NCI-H460 (cell line): ENCODE measurements at regions not wholly inside any gene's neighbourhood (a gene's known extent, or its start where the extent isn't known, plus 50 kb on each side); places are given as distances from the start of the nearest gene placed in this dataset.

Source experiments
- DNase-seq: peaks from one replicate; pipeline ENCODE4 v3.0.0-alpha.2; 2016; ENCODE audit warnings: low read depth; ENCODE audit errors: extremely low read depth

GRCh38 chr5:158084292-158084691 lies 225.3 kb upstream of the CLINT1 start:
- DNase-seq: no peak

DNA sequence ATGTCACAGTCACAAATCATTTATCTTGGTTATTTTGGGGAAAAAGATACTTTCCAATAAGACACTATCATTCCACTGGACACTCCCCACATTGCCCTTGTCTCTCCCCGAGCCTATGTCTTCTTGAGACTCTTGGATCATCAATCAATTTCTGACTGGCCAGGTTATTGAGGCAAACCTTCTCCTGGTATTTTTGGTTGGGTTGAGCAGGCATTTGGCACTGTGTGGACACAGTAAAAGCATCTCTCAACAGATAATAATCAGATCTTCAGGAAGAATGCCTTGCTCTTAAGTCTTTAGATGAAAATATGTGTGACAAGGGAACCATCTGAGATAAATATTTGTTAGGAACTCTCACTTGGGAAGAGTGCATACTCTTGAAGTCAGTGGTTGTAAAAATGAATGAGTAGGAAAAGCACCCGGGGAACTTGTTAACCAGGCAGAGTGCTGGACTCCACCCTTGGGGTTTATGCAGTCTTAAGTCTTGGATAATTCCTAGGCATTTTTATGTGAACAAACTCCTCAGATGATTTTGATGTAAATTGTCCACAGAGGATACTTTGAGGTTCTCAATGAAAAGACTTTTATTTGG lies 223.8 kb upstream of the CLINT1 start:
- DNase-seq: no peak

DNA sequence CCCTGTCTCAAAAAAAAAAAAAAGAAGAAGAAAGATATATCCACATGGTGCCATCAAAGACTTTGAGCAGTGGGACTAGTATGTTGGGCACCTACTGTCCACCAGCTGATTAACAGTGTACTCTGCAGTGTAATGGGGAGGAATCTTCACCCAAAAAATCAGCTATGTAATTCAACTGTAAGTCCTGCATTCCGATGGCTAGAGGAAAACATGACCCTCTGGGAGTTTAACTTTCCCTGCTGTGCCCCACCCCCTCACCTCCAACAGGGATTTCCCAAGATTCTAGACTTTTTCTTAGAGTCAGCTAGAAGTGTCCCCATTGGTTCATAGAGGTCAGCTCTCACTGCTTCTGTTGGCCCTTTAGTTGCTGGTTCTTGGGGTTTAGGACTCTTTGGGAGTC lies 221.2 kb upstream of the CLINT1 start:
- DNase-seq: no peak

GRCh38 chr5:158079097-158079496 lies 220.2 kb upstream of the CLINT1 start:
- no peak for DNase-seq

DNA sequence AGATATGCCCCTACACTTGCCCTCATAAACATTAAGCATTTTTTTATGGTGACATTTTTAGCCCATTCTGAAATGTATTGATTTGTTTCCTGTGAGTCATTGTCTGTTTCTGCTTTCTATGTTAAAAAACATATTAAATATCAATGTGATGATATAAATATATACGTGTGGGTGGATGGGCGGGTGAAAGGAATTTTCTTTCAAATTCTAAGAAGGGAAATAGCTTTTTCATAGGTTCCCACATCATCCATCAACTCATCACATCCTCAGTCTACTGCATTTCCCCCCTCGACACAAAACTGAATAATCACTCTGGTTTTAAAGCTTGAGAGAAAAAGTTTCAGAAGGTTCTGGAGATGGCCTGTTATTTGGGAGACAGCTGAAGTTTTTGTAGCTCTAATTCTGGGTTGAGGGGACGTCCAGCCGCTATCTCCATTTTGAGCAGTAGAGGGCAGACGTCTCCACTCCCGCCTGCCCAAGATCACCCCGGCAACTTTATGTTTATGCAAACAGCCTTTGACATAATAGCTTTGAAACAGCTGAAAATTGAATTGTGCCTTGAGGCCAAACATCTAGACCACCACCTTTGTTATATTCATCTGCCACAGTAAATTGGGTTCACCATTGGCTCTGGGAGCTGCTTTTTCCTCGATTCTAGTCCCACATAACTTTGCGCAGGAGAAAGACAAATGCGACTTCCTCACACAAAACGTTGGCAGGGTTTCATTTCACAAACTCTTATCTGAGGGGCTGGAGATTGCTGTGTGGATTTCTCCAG lies 216.2 kb upstream of the CLINT1 start:
- DNase-seq: peak; percentile 31

GRCh38 chr5:158074597-158074991 lies 215.6 kb upstream of the CLINT1 start:
- DNase-seq: no peak

- DNase-seq: no peak
Measured at GRCh38 chr5:158070859-158071258, 211.9 kb upstream of the CLINT1 start.

DNA sequence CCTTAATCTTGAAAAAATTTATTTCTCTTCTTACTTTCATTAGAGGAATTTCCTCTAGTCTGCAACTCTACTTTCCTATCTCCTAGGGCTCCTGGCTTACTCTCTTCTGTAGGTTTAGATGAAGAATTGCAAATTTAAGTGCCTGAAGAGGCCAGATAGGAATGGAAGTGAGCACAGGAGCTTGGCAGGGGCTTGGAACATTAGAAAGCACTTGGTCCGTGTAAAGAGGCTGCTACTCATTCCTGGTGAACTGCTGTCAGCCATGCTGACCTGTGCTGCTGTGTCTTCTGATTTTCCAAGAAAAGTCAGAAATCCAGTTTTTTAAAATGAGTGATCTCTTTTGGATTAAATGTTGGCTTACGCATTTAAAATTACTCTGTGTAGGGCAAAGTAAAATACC lies 210.9 kb upstream of the CLINT1 start:
- no peak for DNase-seq

- no peak for DNase-seq
Measured at GRCh38 chr5:158068964-158069363, 210.0 kb upstream of the CLINT1 start.

- no peak for DNase-seq
Measured at GRCh38 chr5:158066076-158066475, 207.1 kb upstream of the CLINT1 start.

DNA sequence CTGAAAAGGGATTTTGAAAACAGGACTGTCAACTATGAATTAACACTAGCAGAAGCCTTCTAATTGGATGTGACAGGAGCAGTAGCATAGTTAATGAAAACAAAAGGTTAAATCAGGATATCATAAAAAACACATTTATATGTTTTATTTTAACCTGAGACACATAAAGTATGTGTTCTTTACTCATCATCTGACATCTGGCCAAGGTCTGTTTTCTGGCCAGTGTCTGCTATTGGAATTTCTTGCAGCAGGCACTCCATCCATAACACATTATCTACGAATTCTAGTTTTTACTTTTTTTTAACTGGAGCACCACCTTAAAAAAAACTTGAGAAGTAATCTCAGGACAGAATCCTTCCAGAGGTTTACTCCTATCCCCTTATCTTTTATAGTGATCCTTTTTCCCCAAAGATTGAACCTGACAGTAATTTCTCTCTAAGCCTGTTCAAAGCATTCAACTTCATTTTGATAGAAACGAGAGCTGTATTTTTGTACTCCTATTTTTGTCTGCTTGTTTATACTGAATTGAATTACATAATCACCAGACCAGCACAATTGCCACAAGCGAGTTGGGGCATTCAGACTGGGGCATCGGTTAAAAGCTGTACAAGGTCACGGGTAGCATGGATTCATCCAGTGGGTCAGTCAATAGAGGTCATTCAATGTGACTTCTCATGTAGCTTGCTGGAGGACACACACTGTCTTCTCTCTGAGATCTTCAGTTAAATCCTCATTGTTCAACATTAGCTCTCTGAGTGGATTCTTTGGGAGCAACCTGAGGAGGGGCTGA lies 205.6 kb upstream of the CLINT1 start:
- DNase-seq: no peak

GRCh38 chr5:158063052-158063451 lies 204.1 kb upstream of the CLINT1 start:
- no peak for DNase-seq

DNA sequence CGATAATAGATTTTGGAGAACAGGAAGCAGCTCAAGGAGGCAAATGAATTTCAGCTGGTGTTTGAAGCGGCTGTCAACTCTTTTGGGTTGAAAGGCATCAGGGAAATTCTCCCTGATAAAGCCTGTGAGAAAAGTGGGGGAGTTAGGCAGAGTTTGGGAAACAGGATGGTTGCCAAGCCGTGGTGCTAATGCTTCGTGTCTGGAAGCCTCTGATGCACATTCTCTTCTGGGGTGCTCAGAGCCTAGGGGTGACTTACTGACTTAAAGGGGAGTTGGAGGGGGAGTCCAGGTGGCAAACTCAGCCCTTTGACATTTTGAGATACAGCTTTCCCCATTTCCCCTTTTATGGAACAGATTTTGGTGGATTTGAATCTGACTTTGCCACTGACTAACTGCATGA lies 202.5 kb upstream of the CLINT1 start:
- DNase-seq: no peak

- DNase-seq: no peak
Measured at GRCh38 chr5:158060212-158060611, 201.3 kb upstream of the CLINT1 start.

- no peak for DNase-seq
Measured at GRCh38 chr5:158058208-158059120, 199.5 kb upstream of the CLINT1 start.

DNA sequence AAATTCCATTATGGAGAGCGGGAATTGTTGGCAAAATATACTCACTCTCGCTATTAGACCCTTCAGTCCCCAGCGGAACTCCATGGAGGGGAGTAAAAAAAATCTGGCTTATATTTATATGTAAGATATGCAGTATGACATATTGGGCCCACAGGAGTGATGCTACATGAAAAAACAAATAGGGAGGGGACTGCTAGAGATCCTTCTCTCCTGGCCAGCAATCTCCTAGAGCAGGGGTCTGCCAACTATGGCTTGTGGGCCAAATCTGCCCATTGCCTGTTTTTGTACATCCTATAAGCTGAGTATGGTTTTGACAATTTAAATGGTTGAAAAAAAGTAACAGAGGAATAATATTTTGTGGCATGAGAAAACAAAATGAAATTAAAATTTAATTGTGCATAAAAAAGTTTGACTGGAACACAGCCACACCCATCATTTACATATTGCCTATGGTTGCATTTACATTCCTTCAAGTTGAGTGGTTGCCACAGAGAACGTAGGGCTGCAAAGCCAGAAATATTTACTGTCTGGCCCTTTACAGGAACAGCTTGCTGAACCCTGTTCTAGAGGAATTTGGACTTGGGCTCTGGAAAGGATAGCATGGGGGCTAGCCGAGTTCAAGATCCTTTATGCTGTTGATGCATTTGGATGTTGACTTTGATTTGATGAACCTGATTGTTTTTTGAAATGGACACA lies 197.3 kb upstream of the CLINT1 start:
- no peak for DNase-seq

DNA sequence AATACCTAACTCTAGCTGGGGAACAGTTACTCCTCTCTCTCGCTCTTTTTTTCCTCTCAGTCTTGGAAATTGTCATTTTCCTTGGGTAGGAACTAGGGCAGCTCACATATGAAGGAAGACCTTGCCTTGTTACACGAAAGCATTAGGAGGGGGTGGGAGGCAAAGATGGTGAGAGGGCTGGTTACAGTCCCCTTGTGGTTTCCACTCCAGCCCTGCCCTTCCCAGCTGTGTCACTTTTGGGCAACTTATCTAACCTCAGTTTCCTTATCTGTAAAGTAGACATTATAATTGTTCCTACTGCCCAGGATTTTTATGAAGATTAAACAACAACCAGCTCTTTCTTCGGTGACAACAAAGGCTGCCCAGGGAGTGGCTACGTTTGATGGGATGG lies 196.2 kb upstream of the CLINT1 start:
- DNase-seq: no peak

DNA sequence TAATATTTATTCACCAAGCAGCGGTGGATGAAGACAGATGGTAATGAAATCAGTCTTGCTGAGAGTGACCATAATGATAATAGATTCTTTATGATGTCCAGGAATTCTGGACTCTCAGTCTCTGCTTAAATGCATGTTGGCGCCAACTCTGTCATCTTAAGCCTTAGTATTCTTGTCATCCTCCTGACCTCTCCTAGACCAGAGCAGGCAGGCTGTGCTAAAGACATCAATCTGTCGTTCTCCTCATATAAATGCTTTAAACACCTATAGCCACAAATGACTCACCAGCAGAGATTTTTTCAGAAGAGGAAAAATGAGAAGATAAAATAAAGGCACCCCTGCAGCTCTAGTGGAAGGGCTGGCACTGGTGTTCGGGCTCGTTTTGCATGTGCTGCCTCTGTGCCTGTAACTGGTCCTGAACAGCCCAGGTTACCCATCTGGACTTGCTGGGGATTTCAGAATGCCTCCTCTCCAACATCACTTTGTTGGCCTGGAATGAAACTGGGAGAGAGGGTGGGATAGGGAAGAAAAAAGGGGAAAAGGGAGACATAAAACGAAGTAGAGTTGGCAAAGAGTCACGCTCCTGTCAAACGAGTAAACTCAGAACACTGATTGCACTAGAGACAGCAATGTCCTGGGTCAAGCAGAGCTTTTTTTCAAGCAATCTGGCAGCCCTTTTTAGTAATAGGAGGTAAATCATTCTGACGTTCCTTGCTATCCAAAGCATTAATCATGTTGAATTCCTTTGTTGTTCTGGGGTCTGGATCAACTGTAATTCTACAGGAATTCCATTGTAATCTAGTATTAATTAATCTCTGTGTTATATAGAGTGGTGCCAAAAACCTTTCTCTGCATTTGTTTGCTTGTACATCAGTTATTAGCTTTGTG lies 195.5 kb upstream of the CLINT1 start:
- DNase-seq: no peak

- no peak for DNase-seq
Measured at GRCh38 chr5:158051036-158051435, 192.1 kb upstream of the CLINT1 start.
